GM18861 (cell line): ENCODE measurements at regions not wholly inside any gene's neighbourhood (a gene's known extent, or its start where the extent isn't known, plus 50 kb on each side); places are given as distances from the start of the nearest gene placed in this dataset.

Source experiments
- ATAC-seq: cut with Tn5 transposase; IDR thresholded peaks from one replicate; pipeline ENCODE4 v1.9.1; 2021; ENCODE audit not compliant: unreplicated experiment

- ATAC-seq: peak; percentile 84
Measured at GRCh38 chr13:103130681-103131210, 64.5 kb upstream of the SLC10A2 start.

- ATAC-seq: no peak
Measured at GRCh38 chr13:103130146-103130545, 63.9 kb upstream of the SLC10A2 start.
